Activated naive CD4-positive, alpha-beta T cell treated with anti-CD3 and anti-CD28 coated beads for 36 hours (primary cell): ENCODE measurements at regions not wholly inside any gene's neighbourhood (a gene's known extent, or its start where the extent isn't known, plus 50 kb on each side); places are given as distances from the start of the nearest gene placed in this dataset.
"Not testable (repeated sequence)": the region's sequence is repeated elsewhere in the genome, so short reads cannot be mapped to it uniquely, and the experiment has no call there.

Experiments used
- CTCF ChIA-PET: fragments of 350-600 bp; sonication (Branson Sonifier 250); formaldehyde crosslinking; loops from one replicate; lab custom pipeline; 2021; ENCODE audit warnings: antibody characterized with exemption; lab: Charles Lee
- DNase-seq: peaks from one replicate; pipeline ENCODE4 v3.0.0-alpha.2; 2020
- H3K27ac Mint-ChIP-seq: one replicate; pipeline ENCODE4 v1.8.0; 2021; ENCODE audit warnings: mild to moderate bottlenecking, mixed read lengths
- H3K27me3 Mint-ChIP-seq: one replicate; pipeline ENCODE4 v1.8.0; 2021; ENCODE audit warnings: low read depth, mixed read lengths
- H3K36me3 Mint-ChIP-seq: one replicate; pipeline ENCODE4 v1.8.0; 2021; ENCODE audit warnings: low read depth, mixed read lengths
- H3K4me1 Mint-ChIP-seq: one replicate; pipeline ENCODE4 v1.8.0; 2021; ENCODE audit warnings: low read depth, mixed read lengths
- H3K4me3 Mint-ChIP-seq: one replicate; pipeline ENCODE4 v1.8.0; 2021; ENCODE audit warnings: mild to moderate bottlenecking, moderate library complexity, mixed read lengths
- H3K9me3 Mint-ChIP-seq: one replicate; pipeline ENCODE4 v1.8.0; 2021; ENCODE audit warnings: mixed read lengths
- intact Hi-C: fragments of 100-400 bp; cut with micrococcal nuclease; formaldehyde crosslinking; loops from one replicate; pipeline ENCODE4 v1.15.1; 2023

- Mint-ChIP-seq H3K4me1 (no peaks in the 10 kb centered on the region), H3K36me3 (no peaks in the 10 kb centered on the region), H3K9me3 (peaks cover 16% of the 10 kb centered on the region), H3K27ac (no peak overlapping the region), H3K4me3 (no peak overlapping the region), H3K27me3 (no peaks in the 10 kb centered on the region)
- DNase-seq, result no peak
- intact Hi-C loops, result no loop called here
- CTCF ChIA-PET, result no interaction called here
Observed at GRCh38 chr1:163973586-163973985, 585.4 kb upstream of the PBX1 start.

GRCh38 chr1:163974120-163974519 lies 584.9 kb upstream of the PBX1 start:
- intact Hi-C loops, result no loop called here
- Mint-ChIP-seq H3K9me3 (peaks cover 16% of the 10 kb centered on the region), H3K27me3 (no peaks in the 10 kb centered on the region), H3K4me1 (no peaks in the 10 kb centered on the region), H3K4me3 (no peak overlapping the region), H3K27ac (no peak overlapping the region), H3K36me3 (no peaks in the 10 kb centered on the region)
- DNase-seq, result no peak
- CTCF ChIA-PET, result no interaction called here

- H3K27me3 Mint-ChIP-seq, result no peaks in the 10 kb centered on the region
- H3K9me3 Mint-ChIP-seq, result peaks cover 18% of the 10 kb centered on the region
- CTCF ChIA-PET, result no interaction called here
Observed at GRCh38 chr1:163980394-163980793, 578.6 kb upstream of the PBX1 start.

DNA sequence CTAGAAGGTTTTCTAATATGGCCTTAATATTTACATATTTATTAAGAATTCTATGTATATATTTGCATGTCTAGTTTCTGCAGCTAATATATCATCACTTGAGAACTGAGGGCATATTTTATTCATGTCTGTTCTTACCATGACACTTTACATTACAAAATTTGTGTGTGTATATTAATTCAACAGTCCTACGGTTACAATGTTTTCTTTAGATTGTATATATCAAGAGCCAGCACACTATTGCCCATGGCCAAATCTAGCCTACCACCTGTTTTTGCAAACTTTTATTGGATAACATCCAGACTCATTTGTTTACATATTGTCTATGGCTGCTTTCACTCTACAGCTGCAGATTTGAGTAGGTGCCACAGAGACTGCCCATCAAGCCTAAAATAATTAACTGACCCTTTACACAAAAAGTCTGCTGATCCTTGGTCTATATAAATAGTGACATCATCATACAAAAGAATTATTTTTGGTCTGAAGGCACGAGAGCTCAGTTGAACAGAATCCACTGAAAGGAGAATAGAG lies 577.4 kb upstream of the PBX1 start:
- Mint-ChIP-seq H3K27ac (no peak overlapping the region), H3K27me3 (no peaks in the 10 kb centered on the region), H3K4me3 (no peak overlapping the region), H3K36me3 (no peaks in the 10 kb centered on the region), H3K4me1 (no peaks in the 10 kb centered on the region), H3K9me3 (peaks cover 15% of the 10 kb centered on the region)
- CTCF ChIA-PET, result no interaction called here
- DNase-seq, result no peak
- intact Hi-C loops, result no loop called here

More at GRCh38 chr1:163980394-163980793, 578.6 kb upstream of the PBX1 start:
- Mint-ChIP-seq H3K27ac (no peak overlapping the region), H3K4me3 (no peak overlapping the region), H3K36me3 (no peaks in the 10 kb centered on the region), H3K4me1 (no peaks in the 10 kb centered on the region)
- DNase-seq, result no peak
- intact Hi-C loops, result no loop called here

DNA sequence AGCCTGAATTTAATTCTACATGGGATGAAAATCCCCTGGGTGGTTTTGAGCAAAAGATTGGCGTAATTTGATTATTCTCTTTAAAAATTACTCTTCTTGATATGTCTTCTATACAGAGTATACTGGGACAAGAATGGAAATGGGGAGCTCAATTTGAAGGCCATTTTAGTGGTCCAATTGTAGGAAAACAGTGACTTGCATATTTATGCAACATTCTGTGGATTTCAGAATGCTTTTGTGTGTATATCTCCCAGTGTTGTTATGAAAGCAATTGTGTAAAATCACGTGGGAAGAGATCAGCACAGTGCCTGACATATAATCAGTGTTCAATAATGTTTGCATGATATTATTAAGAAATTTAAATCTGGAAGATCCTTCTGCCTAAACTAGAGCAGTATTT lies 575.9 kb upstream of the PBX1 start:
- no peak overlapping the region for H3K27ac Mint-ChIP-seq
- H3K4me1 Mint-ChIP-seq, result no peaks in the 10 kb centered on the region
- intact Hi-C loops, result no loop called here
- CTCF ChIA-PET, result no interaction called here
- DNase-seq, result no peak
- no peaks in the 10 kb centered on the region for H3K36me3 Mint-ChIP-seq
- peaks cover 11% of the 10 kb centered on the region for H3K9me3 Mint-ChIP-seq
- H3K4me3 Mint-ChIP-seq, result no peak overlapping the region
- H3K27me3 Mint-ChIP-seq, result no peaks in the 10 kb centered on the region

GRCh38 chr1:163985700-163986099 lies 573.3 kb upstream of the PBX1 start:
- Mint-ChIP-seq H3K4me1 (no peaks in the 10 kb centered on the region), H3K27ac (no peak overlapping the region), H3K4me3 (no peak overlapping the region), H3K27me3 (no peaks in the 10 kb centered on the region), H3K36me3 (no peaks in the 10 kb centered on the region), H3K9me3 (peaks cover 7% of the 10 kb centered on the region)
- intact Hi-C loops, result no loop called here
- no peak for DNase-seq
- CTCF ChIA-PET, result no interaction called here

GRCh38 chr1:163999131-163999530 lies 559.9 kb upstream of the PBX1 start:
- CTCF ChIA-PET, result no interaction called here
- no peaks in the 10 kb centered on the region for H3K4me1 Mint-ChIP-seq

DNA sequence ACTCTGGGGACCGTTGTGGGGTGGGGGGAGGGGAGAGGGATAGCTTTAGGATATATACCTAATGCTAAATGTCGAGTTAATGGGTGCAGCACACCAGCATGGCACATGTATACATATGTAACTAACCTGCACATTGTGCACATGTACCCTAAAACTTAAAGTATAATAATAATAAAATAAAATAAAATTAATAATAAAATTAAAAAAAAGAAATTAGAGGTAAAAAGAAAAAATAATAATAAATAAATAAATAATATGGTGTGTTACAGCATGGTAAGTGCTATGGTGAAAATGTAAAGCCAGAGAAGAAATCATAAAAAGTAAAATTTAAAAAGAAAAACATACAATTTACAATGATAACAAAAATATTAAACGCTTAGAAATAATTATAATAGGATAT lies 552.8 kb upstream of the PBX1 start:
- H3K9me3 Mint-ChIP-seq, result peaks cover 35% of the 10 kb centered on the region
- H3K27me3 Mint-ChIP-seq, H3K4me1 Mint-ChIP-seq, H3K27ac Mint-ChIP-seq, DNase-seq, H3K36me3 Mint-ChIP-seq, H3K4me3 Mint-ChIP-seq, CTCF ChIA-PET, intact Hi-C loops: not testable (repeated sequence)

More at GRCh38 chr1:163999131-163999530, 559.9 kb upstream of the PBX1 start:
- Mint-ChIP-seq H3K36me3 (no peaks in the 10 kb centered on the region), H3K9me3 (peaks cover 31% of the 10 kb centered on the region), H3K27me3 (no peaks in the 10 kb centered on the region), H3K27ac (no peak overlapping the region), H3K4me3 (no peak overlapping the region)
- no peak for DNase-seq
- intact Hi-C loops, result no loop called here

DNA sequence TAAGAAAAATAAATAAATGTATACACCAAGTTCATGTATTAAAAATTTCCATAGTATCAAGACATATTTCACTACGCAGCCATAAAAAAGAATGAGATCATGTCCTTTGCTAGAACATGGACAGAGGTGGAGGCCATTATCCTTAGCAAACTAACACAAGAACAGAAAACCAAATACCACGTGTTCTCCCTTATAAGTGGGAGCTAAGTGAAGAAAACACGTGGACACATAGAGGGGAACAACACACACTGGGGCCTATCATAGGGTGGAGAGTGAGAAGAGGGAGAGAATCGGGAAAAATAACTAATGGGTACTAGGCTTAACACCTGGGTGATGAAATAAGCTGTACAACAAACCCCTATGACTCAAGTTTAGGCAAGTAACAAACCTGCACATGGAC lies 552.4 kb upstream of the PBX1 start:
- Mint-ChIP-seq H3K36me3 (no peaks in the 10 kb centered on the region), H3K9me3 (peaks cover 34% of the 10 kb centered on the region), H3K4me1 (no peaks in the 10 kb centered on the region), H3K27me3 (no peaks in the 10 kb centered on the region), H3K27ac (no peak overlapping the region), H3K4me3 (no peak overlapping the region)
- CTCF ChIA-PET, result no interaction called here
- no peak for DNase-seq
- intact Hi-C loops, result no loop called here

DNA sequence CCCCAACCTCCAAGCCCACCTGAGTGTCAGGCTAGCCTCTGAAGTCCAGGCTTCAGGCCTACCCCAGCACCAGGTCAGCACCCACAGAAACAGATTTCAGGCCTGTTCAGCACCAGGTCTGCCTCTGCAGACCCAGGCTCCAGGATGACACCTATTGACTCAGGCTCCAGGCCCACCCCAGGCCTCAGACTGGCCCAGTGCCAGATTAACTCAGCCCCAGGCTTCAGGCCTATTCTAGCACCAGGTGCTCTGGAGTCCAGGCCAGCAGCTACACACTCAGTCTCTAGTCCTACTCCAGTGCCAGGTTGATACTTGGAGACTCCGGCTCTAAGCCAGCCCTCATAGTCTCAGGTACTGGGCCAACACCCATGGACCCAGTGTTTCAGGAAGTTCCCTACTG lies 541.7 kb upstream of the PBX1 start:
- intact Hi-C loops, result no loop called here
- CTCF ChIA-PET, result no interaction called here
- Mint-ChIP-seq H3K27ac (no peak overlapping the region), H3K4me1 (no peaks in the 10 kb centered on the region), H3K27me3 (no peaks in the 10 kb centered on the region), H3K36me3 (no peaks in the 10 kb centered on the region), H3K4me3 (no peak overlapping the region), H3K9me3 (peaks cover 22% of the 10 kb centered on the region)
- no peak for DNase-seq

GRCh38 chr1:164020391-164020790 lies 538.6 kb upstream of the PBX1 start:
- H3K4me1 Mint-ChIP-seq, result no peaks in the 10 kb centered on the region
- no peak overlapping the region for H3K27ac Mint-ChIP-seq
- H3K9me3 Mint-ChIP-seq, result peaks cover 20% of the 10 kb centered on the region
- no peaks in the 10 kb centered on the region for H3K36me3 Mint-ChIP-seq
- no peak for DNase-seq
- H3K27me3 Mint-ChIP-seq, result no peaks in the 10 kb centered on the region
- no peak overlapping the region for H3K4me3 Mint-ChIP-seq
- CTCF ChIA-PET, result no interaction called here
- intact Hi-C loops, result no loop called here

DNA sequence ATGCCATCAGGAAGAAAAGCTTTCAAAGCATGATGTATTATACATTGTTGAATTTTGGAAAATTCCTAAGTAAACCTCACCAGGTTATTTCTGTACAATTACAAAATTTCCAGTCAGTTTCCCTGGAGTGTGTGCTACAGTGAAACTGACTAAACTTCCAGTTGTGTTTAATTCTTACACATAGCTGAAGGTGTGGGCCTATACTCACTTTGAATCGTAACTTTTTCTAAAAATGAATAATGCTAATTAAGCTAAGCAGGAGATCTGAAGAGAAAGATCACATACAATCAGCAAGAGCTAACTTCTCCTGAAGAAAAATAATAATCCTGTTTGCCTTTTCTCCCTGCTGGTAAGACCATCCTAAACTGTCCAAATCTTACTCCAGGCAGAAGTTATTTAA lies 537.2 kb upstream of the PBX1 start:
- DNase-seq, result no peak
- Mint-ChIP-seq H3K27ac (no peak overlapping the region), H3K4me1 (no peaks in the 10 kb centered on the region), H3K36me3 (no peaks in the 10 kb centered on the region), H3K27me3 (no peaks in the 10 kb centered on the region), H3K4me3 (no peak overlapping the region), H3K9me3 (peaks cover 21% of the 10 kb centered on the region)
- intact Hi-C loops, result no loop called here
- CTCF ChIA-PET, result no interaction called here

DNA sequence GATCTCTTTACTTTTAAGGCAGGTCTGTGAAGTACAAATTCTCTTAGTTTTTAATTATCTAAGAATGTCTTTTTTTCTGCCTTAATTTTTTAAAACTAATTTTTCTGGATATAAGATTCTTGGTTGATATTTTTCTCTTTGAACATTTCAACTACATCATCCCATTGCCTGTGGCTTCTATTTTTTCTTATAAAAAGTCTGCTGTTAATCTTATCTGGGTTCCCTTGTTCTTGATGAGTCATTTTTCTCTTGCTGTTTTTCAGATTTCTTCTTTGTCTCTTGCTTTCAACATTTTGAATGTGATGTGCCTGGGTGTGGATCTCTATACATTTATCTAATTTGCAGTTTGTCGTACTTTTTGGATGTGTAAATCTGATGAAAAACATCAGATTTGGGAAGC lies 525.2 kb upstream of the PBX1 start:
- DNase-seq, result no peak
- Mint-ChIP-seq H3K9me3 (peaks cover 10% of the 10 kb centered on the region), H3K27me3 (no peaks in the 10 kb centered on the region), H3K4me3 (no peak overlapping the region), H3K27ac (no peak overlapping the region), H3K36me3 (no peaks in the 10 kb centered on the region), H3K4me1 (no peaks in the 10 kb centered on the region)
- intact Hi-C loops, result no loop called here
- CTCF ChIA-PET, result no interaction called here

- Mint-ChIP-seq H3K27ac (no peak overlapping the region), H3K9me3 (peaks cover 1% of the 10 kb centered on the region), H3K4me1 (no peaks in the 10 kb centered on the region), H3K36me3 (no peaks in the 10 kb centered on the region), H3K27me3 (no peaks in the 10 kb centered on the region), H3K4me3 (no peak overlapping the region)
- CTCF ChIA-PET, result no interaction called here
- intact Hi-C loops, result no loop called here
- DNase-seq, result no peak
Observed at GRCh38 chr1:164040754-164041153, 518.2 kb upstream of the PBX1 start.
